Activated B cell treated with CpG ODN at 0.5 μM for 24 hours (primary cell): ENCODE measurements at regions not wholly inside any gene's neighbourhood (a gene's known extent, or its start where the extent isn't known, plus 50 kb on each side); places are given as distances from the start of the nearest gene placed in this dataset.

Source experiments
- ATAC-seq: fragments of 200-7000 bp; cut with Tn5 transposase; one replicate; pipeline ENCODE4 v1.10.0; 2021; ENCODE audit warnings: low read depth, mild to moderate bottlenecking, moderate library complexity
- CTCF ChIA-PET: fragments of 350-600 bp; sonication (Branson Sonifier 250); formaldehyde crosslinking; loops from one replicate; lab custom pipeline; 2021; ENCODE audit warnings: antibody characterized with exemption; lab: Charles Lee
- POLR2A ChIA-PET: fragments of 350-600 bp; sonication (Branson Sonifier 250); formaldehyde crosslinking; loops from one replicate; lab custom pipeline; 2021; ENCODE audit warnings: antibody characterized with exemption; lab: Charles Lee
- DNase-seq: peaks from one replicate; pipeline ENCODE4 v3.0.0; 2022
- H3K27ac Mint-ChIP-seq: one replicate; pipeline ENCODE4 v1.8.0; 2020; ENCODE audit warnings: mixed read lengths
- H3K27me3 Mint-ChIP-seq: one replicate; pipeline ENCODE4 v1.8.0; 2021; ENCODE audit warnings: mixed read lengths
- H3K36me3 Mint-ChIP-seq: one replicate; pipeline ENCODE4 v1.8.0; 2021; ENCODE audit warnings: low read depth, mixed read lengths
- H3K4me1 Mint-ChIP-seq: one replicate; pipeline ENCODE4 v1.8.0; 2021; ENCODE audit warnings: mixed read lengths
- H3K4me3 Mint-ChIP-seq: one replicate; pipeline ENCODE4 v1.8.0; 2020; ENCODE audit warnings: mild to moderate bottlenecking, mixed read lengths
- H3K9me3 Mint-ChIP-seq: one replicate; pipeline ENCODE4 v1.8.0; 2020; ENCODE audit warnings: mixed read lengths
- intact Hi-C: fragments of 100-400 bp; cut with micrococcal nuclease; formaldehyde crosslinking; loops from one replicate; pipeline ENCODE4 v1.15.1; 2024
- TF ChIP-seq, protein P1 (sequence below): fragments of 200-600 bp; IDR thresholded peaks from one replicate; pipeline ENCODE4 v1.8.0; 2022; ENCODE audit warnings: antibody characterized with exemption, mild to moderate bottlenecking

DNA sequence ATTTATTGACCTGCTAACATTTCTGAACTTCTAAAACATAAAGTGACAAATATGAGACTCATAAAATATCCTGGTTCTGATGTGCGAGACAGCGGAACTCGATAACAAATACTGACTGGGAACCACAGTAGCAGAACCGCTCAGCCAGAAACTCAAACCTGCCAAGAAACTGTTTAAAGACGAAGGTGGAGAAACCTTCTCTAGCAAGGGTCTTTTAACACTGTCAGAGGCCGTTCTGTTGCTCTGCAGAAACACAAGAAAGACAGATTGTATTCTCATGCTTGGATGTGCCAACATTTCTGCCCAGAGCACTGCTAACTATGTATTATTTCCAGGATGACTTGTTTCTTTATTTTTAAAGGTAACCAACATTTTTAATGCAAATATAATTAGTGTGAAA lies 514.8 kb upstream of the ADARB2 start:
- Mint-ChIP-seq H3K4me3 (no peak overlapping the region), H3K27me3 (no peaks in the 10 kb centered on the region), H3K36me3 (no peaks in the 10 kb centered on the region), H3K4me1 (no peaks in the 10 kb centered on the region), H3K9me3 (peaks cover 6% of the 10 kb centered on the region), H3K27ac (no peak overlapping the region)
- intact Hi-C loops, result no loop called here
- ChIA-PET CTCF (no interaction called here), POLR2A (no interaction called here)
- TF ChIP-seq, protein P1, sequence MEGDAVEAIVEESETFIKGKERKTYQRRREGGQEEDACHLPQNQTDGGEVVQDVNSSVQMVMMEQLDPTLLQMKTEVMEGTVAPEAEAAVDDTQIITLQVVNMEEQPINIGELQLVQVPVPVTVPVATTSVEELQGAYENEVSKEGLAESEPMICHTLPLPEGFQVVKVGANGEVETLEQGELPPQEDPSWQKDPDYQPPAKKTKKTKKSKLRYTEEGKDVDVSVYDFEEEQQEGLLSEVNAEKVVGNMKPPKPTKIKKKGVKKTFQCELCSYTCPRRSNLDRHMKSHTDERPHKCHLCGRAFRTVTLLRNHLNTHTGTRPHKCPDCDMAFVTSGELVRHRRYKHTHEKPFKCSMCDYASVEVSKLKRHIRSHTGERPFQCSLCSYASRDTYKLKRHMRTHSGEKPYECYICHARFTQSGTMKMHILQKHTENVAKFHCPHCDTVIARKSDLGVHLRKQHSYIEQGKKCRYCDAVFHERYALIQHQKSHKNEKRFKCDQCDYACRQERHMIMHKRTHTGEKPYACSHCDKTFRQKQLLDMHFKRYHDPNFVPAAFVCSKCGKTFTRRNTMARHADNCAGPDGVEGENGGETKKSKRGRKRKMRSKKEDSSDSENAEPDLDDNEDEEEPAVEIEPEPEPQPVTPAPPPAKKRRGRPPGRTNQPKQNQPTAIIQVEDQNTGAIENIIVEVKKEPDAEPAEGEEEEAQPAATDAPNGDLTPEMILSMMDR, result no peak
- DNase-seq (no peak), ATAC-seq (no peak)

DNA sequence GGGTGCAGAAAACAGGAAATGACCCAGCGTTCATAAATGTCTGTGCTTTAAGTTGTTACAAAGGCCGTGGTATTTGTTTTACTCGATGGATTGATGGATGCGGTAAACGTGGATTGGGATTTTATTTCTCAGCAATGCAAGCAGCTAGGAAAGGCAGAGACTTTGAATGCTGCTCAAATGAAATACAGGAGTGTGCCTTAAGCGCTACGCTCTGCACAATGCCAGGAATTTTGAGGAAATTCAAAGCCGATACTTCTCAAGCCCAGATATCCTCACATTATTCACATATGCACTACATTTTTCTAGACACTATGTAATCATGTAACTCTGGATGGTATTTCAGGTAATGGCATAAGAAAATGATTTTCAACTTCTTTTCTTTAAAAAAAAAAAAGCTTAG lies 514.3 kb upstream of the ADARB2 start:
- no peak overlapping the region for H3K4me3 Mint-ChIP-seq
- TF ChIP-seq, protein P1, result no peak
- ATAC-seq (no peak), DNase-seq (no peak)
- H3K27me3 Mint-ChIP-seq, result no peaks in the 10 kb centered on the region
- H3K27ac Mint-ChIP-seq, result no peak overlapping the region
- H3K4me1 Mint-ChIP-seq, result no peaks in the 10 kb centered on the region
- peaks cover 6% of the 10 kb centered on the region for H3K9me3 Mint-ChIP-seq
- no peaks in the 10 kb centered on the region for H3K36me3 Mint-ChIP-seq
- intact Hi-C loops, result no loop called here
- ChIA-PET CTCF (no interaction called here), POLR2A (no interaction called here)

DNA sequence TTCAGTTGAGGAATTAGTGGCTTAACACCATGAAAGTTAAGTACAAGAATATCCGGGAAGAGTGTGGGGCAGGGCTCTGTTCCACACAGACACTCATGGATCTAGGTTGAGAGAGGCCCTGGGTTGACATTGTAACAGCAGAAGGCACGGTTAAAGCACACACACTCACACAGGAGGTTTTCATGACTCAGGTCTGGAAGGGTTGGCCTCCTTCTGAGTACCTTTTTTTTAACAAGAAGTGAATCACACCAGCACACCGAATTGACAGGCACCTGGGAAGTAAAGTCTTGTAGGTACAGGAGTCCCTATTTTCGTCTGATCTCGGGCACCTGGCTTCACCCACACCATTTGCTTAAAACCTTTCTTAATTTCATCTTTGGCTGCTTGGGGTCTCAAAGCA lies 509.4 kb upstream of the ADARB2 start:
- Mint-ChIP-seq H3K9me3 (peaks cover 6% of the 10 kb centered on the region), H3K27ac (no peak overlapping the region), H3K36me3 (no peaks in the 10 kb centered on the region), H3K27me3 (no peaks in the 10 kb centered on the region), H3K4me1 (no peaks in the 10 kb centered on the region), H3K4me3 (no peak overlapping the region)
- ChIA-PET CTCF (no interaction called here), POLR2A (no interaction called here)
- intact Hi-C loops, result no loop called here
- DNase-seq (no peak), ATAC-seq (no peak)
- TF ChIP-seq, protein P1, result no peak

DNA sequence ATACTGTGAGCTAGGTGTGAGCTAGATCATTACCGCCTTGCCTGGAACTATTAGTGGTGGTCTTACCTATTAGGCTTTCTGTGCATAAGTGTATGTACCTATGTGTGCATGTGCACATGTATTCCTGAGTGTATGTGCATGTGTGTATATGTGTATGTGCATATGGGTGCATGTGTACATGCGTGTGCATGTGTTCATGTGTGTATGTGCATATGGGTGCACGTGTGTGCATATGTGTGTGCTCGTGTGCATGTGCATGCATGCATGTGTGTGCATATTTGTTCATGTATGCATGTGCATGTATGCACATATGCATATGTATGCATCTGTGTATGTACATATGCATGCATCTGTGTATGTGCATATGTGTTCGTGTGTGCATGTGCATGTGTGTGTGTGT lies 508.3 kb upstream of the ADARB2 start:
- CTCF ChIA-PET, result no interaction called here
- POLR2A ChIA-PET, result no interaction called here
- peaks cover 6% of the 10 kb centered on the region for H3K9me3 Mint-ChIP-seq

DNA sequence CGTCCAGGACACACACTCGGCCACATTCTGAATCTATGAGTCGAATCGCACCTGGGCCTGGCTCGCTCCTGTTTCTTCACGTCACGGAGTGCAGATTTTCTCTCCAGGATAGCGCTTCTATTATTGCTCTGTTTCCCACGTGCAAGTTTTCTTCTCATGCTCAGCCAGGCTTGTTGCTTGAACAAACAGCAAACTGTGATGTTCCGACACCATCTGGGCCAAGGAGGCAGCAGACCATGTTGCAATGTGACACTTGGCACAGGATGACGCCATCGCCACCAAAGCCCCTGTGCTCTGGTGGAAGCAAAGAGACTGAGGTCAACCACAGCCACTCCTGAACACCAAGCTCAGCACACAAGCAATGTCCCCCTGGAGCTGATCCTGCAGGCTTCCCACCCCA lies 507.1 kb upstream of the ADARB2 start:
- H3K36me3 Mint-ChIP-seq, result no peaks in the 10 kb centered on the region
- TF ChIP-seq, protein P1, result no peak
- H3K4me1 Mint-ChIP-seq, result no peaks in the 10 kb centered on the region
- no peak overlapping the region for H3K27ac Mint-ChIP-seq
- no peak overlapping the region for H3K4me3 Mint-ChIP-seq
- ChIA-PET POLR2A (no interaction called here), CTCF (no interaction called here)
- DNase-seq (no peak), ATAC-seq (no peak)
- intact Hi-C loops, result no loop called here
- H3K27me3 Mint-ChIP-seq, result no peaks in the 10 kb centered on the region
- peaks cover 3% of the 10 kb centered on the region for H3K9me3 Mint-ChIP-seq

More for the DNA sequence above, 508.3 kb upstream of the ADARB2 start:
- ATAC-seq, result no peak
- intact Hi-C loops, result no loop called here
- Mint-ChIP-seq H3K4me3 (no peak overlapping the region), H3K27me3 (no peaks in the 10 kb centered on the region), H3K27ac (no peak overlapping the region), H3K36me3 (no peaks in the 10 kb centered on the region), H3K4me1 (no peaks in the 10 kb centered on the region)
- no peak for DNase-seq
- TF ChIP-seq, protein P1, result no peak
